ENCODE measurements at regions not wholly inside any gene's neighbourhood (a gene's known extent, or its start where the extent isn't known, plus 50 kb on each side); places are given as distances from the start of the nearest gene placed in this dataset.

DNA sequence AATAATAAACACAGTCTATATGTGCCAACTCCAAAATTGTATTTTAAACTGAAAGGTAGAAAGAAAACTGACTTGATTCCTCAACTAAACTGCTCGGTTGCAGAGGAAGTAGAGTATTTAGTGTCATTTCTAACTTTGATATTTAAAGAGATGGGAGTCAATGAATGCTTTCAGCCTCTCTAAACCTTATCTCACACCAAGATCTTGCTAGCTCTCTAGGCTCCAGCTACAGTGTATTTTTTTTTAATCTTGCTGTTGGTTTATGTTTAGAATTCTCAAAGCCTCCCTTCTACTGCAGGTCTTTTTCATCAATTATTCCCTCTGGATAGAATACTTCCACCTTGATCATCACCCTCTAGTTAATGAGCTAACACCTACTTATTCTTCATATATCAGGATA is 419.4 kb upstream of the ZNF462 start:
- Histone ChIP-seq H3K27me3 (ENCODE audit: control insufficient read depth, extremely low read depth, insufficient read depth, low read length) (no peaks in the 10 kb centered on the region), H3K27ac (ENCODE audit: control insufficient read depth, insufficient read depth, low read length) (no peak overlapping the region), H3K36me3 (ENCODE audit: control insufficient read depth in 2 of 2, extremely low read depth in 1 of 2, insufficient read depth in 2 of 2, low read length in 2 of 2) (no peaks in the 10 kb centered on the region), H2AFZ (ENCODE audit: control insufficient read depth, low read length) (no peak overlapping the region), H3K9me3 (ENCODE audit: control insufficient read depth, low read depth, low read length) (no peaks in the 10 kb centered on the region), H3K4me3 (ENCODE audit: control insufficient read depth in 2 of 3, extremely low read depth in 1 of 3, insufficient read depth in 2 of 3, low read depth in 1 of 3, low read length in 3 of 3) (no peak overlapping the region), H3K9me1 (ENCODE audit: control insufficient read depth, extremely low read depth, insufficient read depth, low read length) (no peaks in the 10 kb centered on the region), H3K4me2 (ENCODE audit: control insufficient read depth, extremely low read depth, insufficient read depth, low read depth, low read length) (no peak overlapping the region), H4K20me1 (ENCODE audit: control insufficient read depth, extremely low read depth, insufficient read depth, low read length) (no peaks in the 10 kb centered on the region), H3K79me2 (ENCODE audit: control insufficient read depth, insufficient read depth, low read length) (no peaks in the 10 kb centered on the region), H3K4me1 (ENCODE audit: control insufficient read depth, extremely low read depth, insufficient read depth, low read length) (no peaks in the 10 kb centered on the region), H3K9ac (ENCODE audit: control insufficient read depth, extremely low read depth, insufficient read depth, low read length) (no peak overlapping the region)
- DNase-seq (ENCODE audit: low read depth, low spot score) (no peak), FAIRE-seq (no peak)
- dilution Hi-C loops (cut with MboI; ENCODE audit: extremely low pct_ligation_motif_present, low sequenced_read_pairs) = no loop called here
- TF ChIP-seq EZH2 (IDR thresholded peaks at IDR 0.05; ENCODE audit: low read length) = no peak
- TF ChIP-seq, protein P1, sequence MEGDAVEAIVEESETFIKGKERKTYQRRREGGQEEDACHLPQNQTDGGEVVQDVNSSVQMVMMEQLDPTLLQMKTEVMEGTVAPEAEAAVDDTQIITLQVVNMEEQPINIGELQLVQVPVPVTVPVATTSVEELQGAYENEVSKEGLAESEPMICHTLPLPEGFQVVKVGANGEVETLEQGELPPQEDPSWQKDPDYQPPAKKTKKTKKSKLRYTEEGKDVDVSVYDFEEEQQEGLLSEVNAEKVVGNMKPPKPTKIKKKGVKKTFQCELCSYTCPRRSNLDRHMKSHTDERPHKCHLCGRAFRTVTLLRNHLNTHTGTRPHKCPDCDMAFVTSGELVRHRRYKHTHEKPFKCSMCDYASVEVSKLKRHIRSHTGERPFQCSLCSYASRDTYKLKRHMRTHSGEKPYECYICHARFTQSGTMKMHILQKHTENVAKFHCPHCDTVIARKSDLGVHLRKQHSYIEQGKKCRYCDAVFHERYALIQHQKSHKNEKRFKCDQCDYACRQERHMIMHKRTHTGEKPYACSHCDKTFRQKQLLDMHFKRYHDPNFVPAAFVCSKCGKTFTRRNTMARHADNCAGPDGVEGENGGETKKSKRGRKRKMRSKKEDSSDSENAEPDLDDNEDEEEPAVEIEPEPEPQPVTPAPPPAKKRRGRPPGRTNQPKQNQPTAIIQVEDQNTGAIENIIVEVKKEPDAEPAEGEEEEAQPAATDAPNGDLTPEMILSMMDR (optimal IDR thresholded peaks at IDR 0.05 in 1 of 3, IDR thresholded peaks at IDR 0.05 in 1 of 3, conservative IDR thresholded peaks at IDR 0.05 in 1 of 3; ENCODE audit: extremely low read depth in 1 of 3, insufficient read depth in 2 of 3, low read length in 3 of 3) = no peak

DNA sequence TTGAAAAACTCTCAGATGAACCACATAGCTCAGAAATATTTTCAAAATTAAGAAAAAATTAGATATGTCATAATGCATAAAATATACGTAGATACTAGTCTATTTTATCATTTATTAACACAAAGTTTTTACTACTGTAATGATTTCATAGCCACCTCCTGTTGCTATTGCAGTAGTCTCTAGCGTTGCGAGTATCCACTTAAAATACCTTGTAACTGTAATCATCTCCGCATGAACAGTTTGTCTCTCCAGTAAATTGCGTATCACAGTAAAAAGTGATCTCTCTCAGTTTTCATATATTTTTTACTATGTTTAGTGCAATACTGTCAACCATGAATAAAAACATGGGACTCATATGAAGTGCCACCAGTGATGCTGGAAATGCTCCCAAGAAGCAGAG is 417.9 kb upstream of the ZNF462 start:
- no peak for FAIRE-seq
- dilution Hi-C loops (cut with MboI; ENCODE audit: extremely low pct_ligation_motif_present, low sequenced_read_pairs) = no loop called here

More for the DNA sequence above, 417.9 kb upstream of the ZNF462 start:
- H4K20me1 ChIP-seq (ENCODE audit: control insufficient read depth, extremely low read depth, insufficient read depth, low read length) = no peaks in the 10 kb centered on the region
- no peak overlapping the region for H3K4me2 ChIP-seq (ENCODE audit: control insufficient read depth, extremely low read depth, insufficient read depth, low read depth, low read length)
- H3K27ac ChIP-seq (ENCODE audit: control insufficient read depth, insufficient read depth, low read length) = no peak overlapping the region
- no peak overlapping the region for H2AFZ ChIP-seq (ENCODE audit: control insufficient read depth, low read length)
- DNase-seq (ENCODE audit: low read depth, low spot score) = no peak
- H3K4me1 ChIP-seq (ENCODE audit: control insufficient read depth, extremely low read depth, insufficient read depth, low read length) = no peaks in the 10 kb centered on the region
- no peaks in the 10 kb centered on the region for H3K36me3 ChIP-seq (ENCODE audit: control insufficient read depth in 2 of 2, extremely low read depth in 1 of 2, insufficient read depth in 2 of 2, low read length in 2 of 2)
- H3K9ac ChIP-seq (ENCODE audit: control insufficient read depth, extremely low read depth, insufficient read depth, low read length) = no peak overlapping the region
- H3K79me2 ChIP-seq (ENCODE audit: control insufficient read depth, insufficient read depth, low read length) = no peaks in the 10 kb centered on the region
- H3K9me3 ChIP-seq (ENCODE audit: control insufficient read depth, low read depth, low read length) = no peaks in the 10 kb centered on the region
- no peak overlapping the region for H3K4me3 ChIP-seq (ENCODE audit: control insufficient read depth in 2 of 3, extremely low read depth in 1 of 3, insufficient read depth in 2 of 3, low read depth in 1 of 3, low read length in 3 of 3)
- no peaks in the 10 kb centered on the region for H3K9me1 ChIP-seq (ENCODE audit: control insufficient read depth, extremely low read depth, insufficient read depth, low read length)
- TF ChIP-seq EZH2 (IDR thresholded peaks at IDR 0.05; ENCODE audit: low read length) = no peak
- TF ChIP-seq, protein P1 (optimal IDR thresholded peaks at IDR 0.05 in 1 of 3, IDR thresholded peaks at IDR 0.05 in 1 of 3, conservative IDR thresholded peaks at IDR 0.05 in 1 of 3; ENCODE audit: extremely low read depth in 1 of 3, insufficient read depth in 2 of 3, low read length in 3 of 3) = no peak
- no peaks in the 10 kb centered on the region for H3K27me3 ChIP-seq (ENCODE audit: control insufficient read depth, extremely low read depth, insufficient read depth, low read length)
